T-helper 2 cell (primary cell): ENCODE measurements at regions not wholly inside any gene's neighbourhood (a gene's known extent, or its start where the extent isn't known, plus 50 kb on each side); places are given as distances from the start of the nearest gene placed in this dataset.
"Not testable (repeated sequence)": the region's sequence is repeated elsewhere in the genome, so short reads cannot be mapped to it uniquely, and the experiment has no call there.

ENCODE experiments used
- DNase-seq, 5 experiments: peaks; one replicate each; pipeline versions ENCODE4 v3.0.0 to v3.0.0-alpha.2; 2012 to 2022

DNA sequence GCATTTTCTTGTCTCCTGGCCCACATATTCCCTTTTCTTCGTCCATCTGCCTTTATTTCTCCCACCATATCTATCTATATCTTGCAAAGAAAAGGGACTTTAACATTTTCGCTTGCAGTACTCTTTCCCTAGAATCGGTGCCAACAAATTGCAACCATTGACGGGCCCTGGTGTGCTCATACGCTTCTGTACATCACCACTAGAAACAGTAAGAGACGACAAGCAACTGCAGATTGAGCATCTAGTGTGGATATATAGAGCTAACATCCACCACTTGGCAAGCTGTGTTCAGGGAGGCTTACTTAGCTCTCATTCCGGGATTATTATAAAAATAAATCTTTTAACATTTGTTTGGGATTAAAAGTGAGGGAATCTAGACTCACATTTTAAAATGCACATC lies 230.8 kb upstream of the PKN2 start:
- no peak for DNase-seq

DNA sequence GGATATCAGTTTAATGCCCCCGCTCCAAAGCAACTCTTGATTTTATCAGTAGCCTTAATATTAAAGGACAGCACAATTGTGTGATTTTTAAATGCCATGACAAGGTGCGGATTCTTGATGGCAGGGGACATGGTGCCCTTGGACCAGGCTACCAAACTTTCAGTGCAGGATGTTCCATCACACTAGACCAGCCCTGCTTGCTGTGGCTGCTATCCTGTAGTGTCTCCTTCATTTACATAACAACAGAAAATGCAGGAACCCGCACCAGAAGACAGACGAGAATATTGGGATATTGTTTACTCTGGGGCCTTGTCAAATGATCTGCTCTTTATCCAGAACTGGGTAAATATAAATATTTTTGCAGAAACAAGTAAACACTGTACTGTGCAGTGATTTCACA lies 229.3 kb upstream of the PKN2 start:
- DNase-seq: no peak

GRCh38 chr1:88455621-88456256 lies 228.3 kb upstream of the PKN2 start:
- DNase-seq: no peak

- no peak for DNase-seq
Observed at GRCh38 chr1:88457197-88457596, 226.9 kb upstream of the PKN2 start.

DNA sequence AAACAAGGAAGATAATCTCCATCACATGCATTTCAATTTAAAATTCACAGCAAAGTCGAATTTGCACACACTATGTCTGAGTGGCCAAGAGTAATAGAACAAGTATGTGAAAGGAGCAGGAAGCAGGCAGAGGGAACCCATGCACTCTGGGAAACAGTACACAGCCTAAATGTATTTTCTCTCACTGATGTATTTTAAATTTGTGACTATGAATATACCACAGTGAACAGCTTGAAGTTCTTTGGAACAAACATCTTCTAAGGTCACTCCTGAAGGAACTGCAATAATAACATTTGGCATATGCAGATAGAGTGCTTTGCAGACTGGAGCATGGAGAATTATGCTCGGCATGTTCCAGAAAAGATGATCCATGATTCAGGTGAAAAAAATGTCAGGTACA lies 223.1 kb upstream of the PKN2 start:
- no peak for DNase-seq

DNA sequence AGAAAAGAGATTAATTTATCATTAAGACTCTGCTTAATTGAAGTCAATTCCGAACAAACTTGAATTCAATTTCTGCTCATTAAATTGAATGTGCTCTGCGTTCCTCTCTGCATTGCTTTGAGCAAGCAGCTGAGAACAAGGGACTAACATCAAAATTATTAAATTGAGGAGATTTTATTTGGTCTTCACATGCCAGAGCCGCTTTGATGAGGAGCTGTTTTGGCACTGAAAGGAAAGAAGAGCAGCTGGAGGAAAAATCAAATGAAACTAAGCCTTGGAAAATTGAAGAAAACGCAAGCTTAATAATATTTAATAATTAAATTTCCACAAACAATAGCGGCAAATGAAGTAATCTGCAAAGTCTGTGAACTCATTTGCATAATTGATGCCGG lies 222.0 kb upstream of the PKN2 start:
- no peak for DNase-seq

- DNase-seq: peak in 1 of 5 experiments; percentile 13
Observed at GRCh38 chr1:88462488-88463261, 221.4 kb upstream of the PKN2 start.

DNA sequence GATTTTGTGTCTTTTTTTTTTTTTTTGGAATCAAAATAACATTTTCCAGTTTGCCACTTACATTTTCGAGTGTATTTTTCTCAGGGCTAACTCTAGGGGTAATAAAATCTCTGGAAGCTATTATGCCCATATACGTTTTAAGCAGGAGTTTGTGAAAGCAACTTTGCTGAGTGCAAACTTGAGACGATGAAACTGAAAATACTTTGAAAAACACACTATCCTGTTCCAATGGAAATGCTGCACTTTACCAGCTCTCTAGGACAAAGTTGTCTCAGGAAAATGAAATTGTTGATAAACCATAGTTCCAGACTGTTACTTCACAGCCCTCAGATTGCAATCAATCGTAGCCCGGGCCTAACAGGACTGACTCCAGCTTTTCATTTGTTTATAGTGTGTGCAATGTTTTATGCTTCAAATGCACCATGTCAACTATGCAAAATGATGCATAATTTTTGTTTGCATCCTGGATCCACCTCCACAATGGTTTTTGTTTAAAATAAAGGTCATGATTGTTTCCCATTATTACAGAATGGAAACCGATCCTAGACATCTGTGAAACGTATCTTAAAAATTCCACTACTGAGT lies 220.6 kb upstream of the PKN2 start:
- no peak for DNase-seq

- DNase-seq: no peak
Observed at GRCh38 chr1:88466011-88466410, 218.1 kb upstream of the PKN2 start.

DNA sequence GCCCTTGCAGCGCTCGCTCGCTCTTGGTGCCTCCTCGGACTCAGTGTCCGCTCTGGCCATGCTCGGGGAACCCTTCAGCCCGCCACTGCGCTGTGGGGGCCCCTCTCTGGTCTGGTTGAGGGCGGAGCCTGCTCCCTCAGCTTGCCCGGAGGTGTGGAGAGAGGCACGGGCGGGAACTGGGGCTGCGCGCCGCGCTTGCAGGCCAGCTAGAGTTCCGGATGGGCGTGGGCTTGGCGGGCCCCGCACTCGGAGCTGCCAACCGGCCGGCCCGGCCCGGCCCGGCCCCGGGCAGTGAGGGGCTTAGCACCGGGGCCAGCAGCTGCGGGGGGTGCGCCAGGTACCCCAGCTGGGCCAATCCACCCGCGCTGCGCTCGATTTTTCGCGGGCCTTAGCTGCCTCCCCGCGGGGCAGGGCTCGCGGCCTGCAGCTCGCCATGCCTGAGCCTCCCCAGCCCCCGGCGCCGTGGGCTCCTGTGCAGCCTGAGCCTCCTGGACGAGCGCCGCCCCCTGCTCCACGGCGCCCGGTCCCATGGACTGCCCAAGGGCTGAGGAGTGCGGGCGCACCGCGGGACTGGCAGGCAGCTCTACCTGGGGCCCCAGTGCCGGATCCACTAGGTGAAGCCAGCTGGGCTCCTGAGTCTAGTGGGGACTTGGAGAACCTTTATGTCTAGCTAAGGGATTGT lies 217.0 kb upstream of the PKN2 start:
- no peak for DNase-seq

GRCh38 chr1:88472298-88472697 lies 211.8 kb upstream of the PKN2 start:
- no peak for DNase-seq

DNA sequence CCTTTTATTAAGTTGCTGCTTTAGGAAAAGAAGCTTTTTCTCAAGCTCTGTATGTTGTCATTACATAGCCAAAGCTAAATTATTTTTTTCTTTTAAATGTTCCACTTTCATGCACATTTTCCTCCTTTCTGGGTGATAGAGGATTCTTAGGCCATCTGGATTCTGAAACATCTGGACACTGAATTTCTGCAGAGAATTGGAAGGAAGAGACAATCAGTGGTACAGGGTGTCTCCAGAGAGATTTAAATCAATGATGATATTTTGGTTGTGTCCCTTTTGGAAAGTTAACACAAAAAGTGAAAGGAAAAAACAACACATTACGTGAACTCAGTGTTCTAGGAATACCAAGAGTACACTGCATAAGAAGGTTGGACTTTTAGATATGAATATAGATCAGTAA lies 211.4 kb upstream of the PKN2 start:
- DNase-seq: no peak

DNA sequence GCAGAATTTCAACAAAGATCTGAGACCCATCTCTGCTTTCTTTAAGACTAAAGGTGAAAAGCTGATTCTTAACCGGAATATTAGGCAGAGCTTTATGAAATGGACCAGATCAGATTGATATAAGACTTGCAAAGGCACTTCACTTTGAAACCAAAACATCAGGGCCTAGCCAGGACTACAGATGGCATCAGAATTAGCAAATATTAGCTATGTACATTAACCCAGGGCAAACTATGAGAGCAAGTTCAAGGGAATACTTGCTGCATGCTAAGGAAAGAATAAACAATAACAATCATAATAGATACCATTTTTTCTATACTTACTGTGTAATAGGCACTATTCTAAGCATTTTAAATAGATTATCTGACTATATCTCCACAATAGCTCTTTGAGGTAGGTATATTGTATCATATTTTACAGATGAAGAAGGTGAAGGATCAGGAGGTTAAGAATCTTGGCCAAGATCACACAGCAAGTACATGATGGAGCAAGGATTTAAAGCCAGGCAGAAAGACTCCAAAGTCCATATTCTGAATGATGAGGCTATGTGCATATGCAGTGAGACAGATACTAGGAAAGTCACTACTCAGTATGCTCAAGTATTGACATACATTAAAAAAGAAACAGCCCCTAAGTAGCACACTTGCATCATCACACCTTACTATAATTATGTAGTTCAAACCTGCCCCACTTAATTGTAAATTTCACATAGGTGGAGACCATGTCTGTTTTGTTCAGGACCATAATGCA lies 209.3 kb upstream of the PKN2 start:
- DNase-seq: no peak

DNA sequence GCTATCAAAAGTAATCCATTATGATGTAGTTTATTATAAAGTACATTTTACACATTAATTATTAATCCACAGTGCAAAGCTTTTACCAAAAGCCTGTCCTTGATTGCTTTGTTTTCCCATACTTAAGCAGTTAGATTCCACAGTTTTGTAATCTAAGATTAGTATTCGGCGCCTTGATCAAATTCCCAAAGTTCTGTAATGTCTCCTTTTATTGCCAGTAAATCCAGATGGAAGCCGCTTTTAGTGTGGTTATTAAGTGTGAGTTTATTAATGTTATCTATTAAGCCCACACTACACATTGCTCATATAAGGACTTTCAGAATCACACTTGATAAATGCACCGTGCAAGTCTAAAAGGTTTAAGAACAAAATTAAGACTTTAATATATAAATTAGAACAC lies 199.2 kb upstream of the PKN2 start:
- DNase-seq: no peak

DNA sequence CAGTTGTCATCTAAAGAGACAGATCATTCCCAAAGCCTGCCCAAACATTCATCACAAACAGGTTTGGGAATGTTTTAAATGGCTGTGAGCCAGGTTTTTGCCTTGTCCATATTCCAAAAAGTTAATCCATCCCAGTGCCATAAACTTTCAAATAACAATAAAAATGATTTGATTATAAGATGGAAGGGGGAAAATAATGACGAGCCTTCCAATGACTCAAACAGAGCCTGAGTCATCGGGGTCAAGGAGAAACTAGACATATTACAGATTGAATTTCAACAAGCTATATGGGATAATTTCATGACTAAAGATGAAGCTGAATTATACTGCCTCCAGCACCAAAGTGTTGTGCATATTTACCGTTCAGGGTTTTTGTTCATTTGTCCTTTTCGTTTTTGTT lies 195.8 kb upstream of the PKN2 start:
- no peak for DNase-seq

DNA sequence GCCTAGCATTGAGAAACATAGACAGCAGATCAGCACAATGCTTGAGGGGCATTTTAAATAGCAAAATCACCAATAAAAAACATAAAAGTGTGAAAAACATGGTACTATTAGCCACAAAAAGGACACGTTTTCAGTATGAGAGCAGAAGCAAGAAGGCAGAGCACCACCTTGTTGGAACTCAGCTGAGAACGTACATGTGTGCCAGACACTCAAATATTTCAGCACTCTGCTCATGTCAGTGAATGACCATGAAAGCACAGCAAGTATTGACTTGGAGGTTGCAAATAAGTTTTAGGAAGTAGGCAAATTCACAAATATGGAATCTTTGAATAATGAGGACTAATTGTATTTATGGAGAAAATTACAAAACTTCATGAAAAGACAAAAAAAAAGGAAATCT lies 193.4 kb upstream of the PKN2 start:
- DNase-seq: no peak

DNA sequence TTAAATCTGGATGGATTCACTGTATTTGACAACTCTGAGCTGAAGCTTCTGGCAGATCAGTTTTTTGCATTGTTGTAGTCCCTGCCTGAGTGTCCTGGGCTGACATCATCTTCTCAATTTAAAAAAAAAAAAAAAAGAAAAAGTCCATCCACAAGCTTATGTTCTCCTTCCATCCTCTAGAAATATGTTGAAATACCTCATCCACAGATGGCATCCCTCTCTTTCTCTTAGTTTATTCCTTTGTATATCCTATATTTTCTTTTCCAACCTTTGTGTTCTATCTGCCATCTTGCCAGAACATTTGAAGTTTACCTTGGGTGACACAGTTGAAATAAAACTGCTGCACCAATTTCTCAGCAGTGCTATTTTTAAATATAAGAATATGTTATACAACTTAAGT lies 184.4 kb upstream of the PKN2 start:
- no peak for DNase-seq

DNA sequence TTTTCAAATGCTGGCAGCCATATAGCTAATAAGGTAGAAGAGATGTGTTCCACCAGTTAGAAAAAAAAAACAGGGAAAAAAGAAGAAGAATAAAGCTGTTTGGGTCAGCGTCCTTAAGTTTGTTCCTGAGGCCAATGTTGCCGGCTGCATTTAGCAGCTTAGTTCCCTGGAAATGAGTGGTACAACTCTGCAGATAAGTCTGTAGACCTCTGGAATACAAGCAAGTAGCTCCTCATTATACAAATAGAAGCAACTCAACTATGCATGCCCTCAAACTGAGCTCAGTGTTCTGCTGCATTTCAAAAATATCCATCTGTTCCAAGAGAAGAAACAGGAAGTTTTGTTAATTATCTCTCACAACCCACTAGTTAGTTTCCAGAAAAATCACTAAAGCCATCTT lies 181.2 kb upstream of the PKN2 start:
- DNase-seq: no peak

- DNase-seq: no peak
Observed at GRCh38 chr1:88503646-88504045, 180.4 kb upstream of the PKN2 start.

GRCh38 chr1:88504601-88505000 lies 179.5 kb upstream of the PKN2 start:
- DNase-seq: no peak

GRCh38 chr1:88509379-88509778 lies 174.7 kb upstream of the PKN2 start:
- no peak for DNase-seq

DNA sequence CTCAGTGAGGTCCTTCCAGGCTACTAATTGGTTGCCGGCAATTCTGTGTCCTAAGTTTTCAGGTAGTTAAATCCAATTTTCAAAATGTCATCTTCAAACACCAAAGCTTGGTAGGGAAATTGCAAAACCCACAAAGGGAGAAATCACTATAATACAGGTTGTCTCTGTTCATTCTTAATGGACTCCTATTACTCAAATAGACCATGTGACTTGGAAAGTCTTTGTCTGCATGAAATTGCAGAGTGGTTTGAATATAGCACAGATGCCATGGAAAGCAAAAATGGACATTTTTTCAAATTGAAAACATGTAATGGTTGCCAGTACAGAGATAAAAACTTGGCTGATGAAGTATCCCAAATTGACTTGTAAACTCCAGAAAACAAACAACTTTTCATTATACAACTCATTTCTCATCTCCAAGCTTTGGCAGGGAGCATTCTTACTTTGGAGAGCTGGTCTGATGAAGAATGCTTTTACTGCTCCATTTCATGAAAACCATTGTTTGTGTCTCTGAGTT lies 169.5 kb upstream of the PKN2 start:
- DNase-seq: no peak

DNA sequence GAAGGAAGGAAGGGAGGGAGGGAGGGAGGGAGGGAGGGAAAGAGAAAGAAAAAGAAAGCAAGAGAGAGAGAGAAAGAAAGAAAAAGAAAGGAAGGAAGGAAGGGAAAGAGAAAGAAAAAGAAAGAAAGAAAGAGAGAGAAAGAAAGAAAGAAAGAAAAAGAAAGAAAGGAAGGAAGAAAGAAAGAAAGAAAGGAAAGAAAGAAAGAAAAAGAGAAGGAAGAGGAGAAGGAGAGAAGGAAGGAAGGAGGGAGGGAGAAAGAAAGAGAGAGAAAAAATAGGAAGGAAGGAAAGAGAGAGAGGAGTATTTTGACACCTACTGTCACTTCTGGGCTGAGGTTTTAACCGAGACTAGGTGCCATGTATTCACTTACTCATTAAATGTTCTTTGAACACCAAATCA lies 166.6 kb upstream of the PKN2 start:
- not testable (repeated sequence) for DNase-seq
